NCI-H187 (cell line): ENCODE measurements at regions not wholly inside any gene's neighbourhood (a gene's known extent, or its start where the extent isn't known, plus 50 kb on each side); places are given as distances from the start of the nearest gene placed in this dataset.

Experiments
- DNase-seq, 2 experiments: peaks; one replicate each; lab custom pipeline; 2025; lab: John Stamatoyannopoulos, UW

DNA sequence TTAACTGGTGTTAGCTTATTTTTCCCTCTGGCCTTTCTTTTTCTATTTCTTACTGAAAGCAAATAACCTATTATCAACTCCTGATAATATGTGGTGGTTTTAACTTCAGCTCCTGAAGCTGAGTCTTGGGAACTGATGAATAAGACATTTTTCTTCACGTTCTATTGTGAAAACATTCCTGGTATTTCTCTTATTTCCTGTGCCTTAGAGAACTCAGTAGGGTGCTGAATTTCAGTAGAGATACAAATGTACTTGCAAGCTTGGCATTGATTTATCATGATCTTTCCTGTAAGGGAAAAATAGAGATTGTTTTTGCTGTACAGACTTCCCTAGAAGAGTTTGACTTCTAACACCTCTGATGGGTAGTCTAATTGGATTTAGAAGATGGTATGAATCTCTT, 52.8 kb upstream of the DCC start:
- no peak for DNase-seq

DNA sequence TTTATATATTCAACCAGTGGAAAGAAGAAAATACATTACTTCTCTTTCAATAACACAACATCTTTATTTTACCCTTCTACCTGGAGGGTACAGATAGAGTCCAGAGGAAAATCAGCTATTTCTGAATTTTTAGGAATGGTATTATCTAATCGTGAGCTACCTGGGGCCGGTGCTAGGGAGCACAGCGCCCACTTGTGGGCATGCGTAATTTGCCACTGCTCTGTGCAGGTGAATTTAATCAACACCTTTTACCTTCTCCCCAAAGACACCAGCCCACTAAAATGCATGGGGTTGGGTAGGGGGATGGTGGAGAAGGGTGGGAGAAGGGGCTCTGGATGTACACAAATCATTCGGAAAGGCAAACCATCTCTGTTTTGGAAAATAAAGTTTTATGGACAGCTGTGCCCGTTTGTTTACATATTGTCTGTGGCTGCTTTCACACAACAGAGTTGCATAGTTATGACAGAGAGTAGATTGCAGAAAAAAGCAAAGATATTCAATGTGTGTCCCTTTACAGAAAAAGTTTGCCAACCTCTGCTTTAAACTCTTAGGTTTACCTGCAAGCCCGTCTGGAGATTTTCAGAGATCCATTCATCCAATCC, 51.5 kb upstream of the DCC start:
- DNase-seq = peak in 1 of 2 experiments; percentile 0

DNA sequence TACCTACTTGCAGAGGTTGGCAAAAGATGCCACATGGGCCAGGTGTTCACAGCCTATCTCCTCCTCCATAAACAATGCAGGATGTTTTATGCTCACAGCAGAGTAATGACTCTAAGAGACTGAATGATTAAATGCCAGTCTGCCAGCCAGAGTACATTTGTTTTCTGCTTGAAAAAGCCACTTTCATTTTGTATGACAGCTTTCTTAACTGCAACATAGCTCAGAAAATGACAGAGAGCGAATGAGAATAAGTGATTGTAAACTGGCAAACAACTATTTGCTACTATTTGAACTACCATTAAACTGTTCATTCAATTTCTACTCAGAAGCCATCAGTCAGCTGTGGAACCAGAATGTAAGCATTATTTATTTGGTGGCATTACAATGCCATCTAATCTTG, 50.6 kb upstream of the DCC start:
- DNase-seq = no peak
